ENCODE measurements at regions not wholly inside any gene's neighbourhood (a gene's known extent, or its start where the extent isn't known, plus 50 kb on each side); places are given as distances from the start of the nearest gene placed in this dataset.

DNA sequence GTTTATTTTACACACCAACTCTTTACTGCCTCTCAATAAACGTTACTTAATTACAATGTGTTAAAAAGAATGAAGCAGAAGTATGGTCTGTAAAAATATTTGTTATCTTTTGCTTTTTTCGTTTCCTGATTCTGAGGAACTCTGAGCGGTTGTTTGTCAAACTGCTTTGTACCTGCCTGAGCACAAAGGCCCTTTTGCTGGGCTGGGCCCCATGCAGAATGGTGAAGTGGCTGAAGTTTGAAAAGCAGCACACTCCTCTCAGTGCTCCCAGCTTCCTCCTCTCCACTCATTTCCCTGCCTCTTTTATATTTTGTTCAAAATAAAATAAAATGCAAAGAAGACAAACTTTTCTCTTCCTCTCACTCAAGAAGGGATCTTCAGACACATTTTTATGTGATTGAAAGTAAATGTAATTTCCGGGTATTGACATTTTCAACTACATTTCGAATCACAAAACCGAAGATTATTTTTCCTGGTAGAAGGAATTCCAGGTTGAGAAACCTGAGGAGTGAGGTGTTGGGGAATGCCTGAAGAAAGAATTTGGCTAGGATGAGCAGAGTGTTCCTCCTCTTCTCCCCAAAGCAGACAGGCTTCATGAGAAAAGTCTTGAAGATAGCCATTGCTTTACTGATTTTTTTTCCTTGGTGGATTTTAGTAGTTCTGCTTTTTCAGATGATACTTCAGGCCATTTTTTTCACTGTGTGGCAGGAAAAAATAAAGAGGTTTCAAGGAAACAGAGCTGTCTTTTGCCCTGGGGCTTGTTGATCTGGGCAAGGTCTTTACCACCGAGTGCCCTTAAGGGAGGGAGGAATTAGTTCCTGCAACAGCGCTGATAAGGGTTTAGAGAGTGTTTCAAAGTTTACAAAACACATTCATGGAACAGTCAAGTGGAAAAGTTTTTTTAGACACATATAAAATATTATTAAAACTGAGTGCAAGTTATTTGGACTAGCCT is 229.8 kb downstream of the NFKBIZ start:
- TF ChIP-seq, protein P1, sequence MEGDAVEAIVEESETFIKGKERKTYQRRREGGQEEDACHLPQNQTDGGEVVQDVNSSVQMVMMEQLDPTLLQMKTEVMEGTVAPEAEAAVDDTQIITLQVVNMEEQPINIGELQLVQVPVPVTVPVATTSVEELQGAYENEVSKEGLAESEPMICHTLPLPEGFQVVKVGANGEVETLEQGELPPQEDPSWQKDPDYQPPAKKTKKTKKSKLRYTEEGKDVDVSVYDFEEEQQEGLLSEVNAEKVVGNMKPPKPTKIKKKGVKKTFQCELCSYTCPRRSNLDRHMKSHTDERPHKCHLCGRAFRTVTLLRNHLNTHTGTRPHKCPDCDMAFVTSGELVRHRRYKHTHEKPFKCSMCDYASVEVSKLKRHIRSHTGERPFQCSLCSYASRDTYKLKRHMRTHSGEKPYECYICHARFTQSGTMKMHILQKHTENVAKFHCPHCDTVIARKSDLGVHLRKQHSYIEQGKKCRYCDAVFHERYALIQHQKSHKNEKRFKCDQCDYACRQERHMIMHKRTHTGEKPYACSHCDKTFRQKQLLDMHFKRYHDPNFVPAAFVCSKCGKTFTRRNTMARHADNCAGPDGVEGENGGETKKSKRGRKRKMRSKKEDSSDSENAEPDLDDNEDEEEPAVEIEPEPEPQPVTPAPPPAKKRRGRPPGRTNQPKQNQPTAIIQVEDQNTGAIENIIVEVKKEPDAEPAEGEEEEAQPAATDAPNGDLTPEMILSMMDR (IDR thresholded peaks at IDR 0.05; ENCODE audit: low read depth, low read length, missing input control) = no peak
- TF ChIP-seq, protein P2, sequence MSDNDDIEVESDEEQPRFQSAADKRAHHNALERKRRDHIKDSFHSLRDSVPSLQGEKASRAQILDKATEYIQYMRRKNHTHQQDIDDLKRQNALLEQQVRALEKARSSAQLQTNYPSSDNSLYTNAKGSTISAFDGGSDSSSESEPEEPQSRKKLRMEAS (IDR thresholded peaks at IDR 0.05) = no peak
- TF ChIP-seq JUND (IDR thresholded peaks at IDR 0.05) (no peak), GABPA (IDR thresholded peaks at IDR 0.05 in 1 of 2, conservative IDR thresholded peaks at IDR 0.05 in 1 of 2) (no peak), RAD21 (IDR thresholded peaks at IDR 0.05) (no peak), HNF4G (IDR thresholded peaks at IDR 0.05) (no peak), NR2F2 (IDR thresholded peaks at IDR 0.05) (no peak), YY1 (IDR thresholded peaks at IDR 0.05) (no peak), SP1 (IDR thresholded peaks at IDR 0.05) (no peak)
- TF ChIP-seq, protein P3, sequence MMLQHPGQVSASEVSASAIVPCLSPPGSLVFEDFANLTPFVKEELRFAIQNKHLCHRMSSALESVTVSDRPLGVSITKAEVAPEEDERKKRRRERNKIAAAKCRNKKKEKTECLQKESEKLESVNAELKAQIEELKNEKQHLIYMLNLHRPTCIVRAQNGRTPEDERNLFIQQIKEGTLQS (IDR thresholded peaks at IDR 0.05) = no peak
- TF ChIP-seq, protein P4, sequence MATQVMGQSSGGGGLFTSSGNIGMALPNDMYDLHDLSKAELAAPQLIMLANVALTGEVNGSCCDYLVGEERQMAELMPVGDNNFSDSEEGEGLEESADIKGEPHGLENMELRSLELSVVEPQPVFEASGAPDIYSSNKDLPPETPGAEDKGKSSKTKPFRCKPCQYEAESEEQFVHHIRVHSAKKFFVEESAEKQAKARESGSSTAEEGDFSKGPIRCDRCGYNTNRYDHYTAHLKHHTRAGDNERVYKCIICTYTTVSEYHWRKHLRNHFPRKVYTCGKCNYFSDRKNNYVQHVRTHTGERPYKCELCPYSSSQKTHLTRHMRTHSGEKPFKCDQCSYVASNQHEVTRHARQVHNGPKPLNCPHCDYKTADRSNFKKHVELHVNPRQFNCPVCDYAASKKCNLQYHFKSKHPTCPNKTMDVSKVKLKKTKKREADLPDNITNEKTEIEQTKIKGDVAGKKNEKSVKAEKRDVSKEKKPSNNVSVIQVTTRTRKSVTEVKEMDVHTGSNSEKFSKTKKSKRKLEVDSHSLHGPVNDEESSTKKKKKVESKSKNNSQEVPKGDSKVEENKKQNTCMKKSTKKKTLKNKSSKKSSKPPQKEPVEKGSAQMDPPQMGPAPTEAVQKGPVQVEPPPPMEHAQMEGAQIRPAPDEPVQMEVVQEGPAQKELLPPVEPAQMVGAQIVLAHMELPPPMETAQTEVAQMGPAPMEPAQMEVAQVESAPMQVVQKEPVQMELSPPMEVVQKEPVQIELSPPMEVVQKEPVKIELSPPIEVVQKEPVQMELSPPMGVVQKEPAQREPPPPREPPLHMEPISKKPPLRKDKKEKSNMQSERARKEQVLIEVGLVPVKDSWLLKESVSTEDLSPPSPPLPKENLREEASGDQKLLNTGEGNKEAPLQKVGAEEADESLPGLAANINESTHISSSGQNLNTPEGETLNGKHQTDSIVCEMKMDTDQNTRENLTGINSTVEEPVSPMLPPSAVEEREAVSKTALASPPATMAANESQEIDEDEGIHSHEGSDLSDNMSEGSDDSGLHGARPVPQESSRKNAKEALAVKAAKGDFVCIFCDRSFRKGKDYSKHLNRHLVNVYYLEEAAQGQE (IDR thresholded peaks at IDR 0.05) = no peak
